ENCODE measurements at regions not wholly inside any gene's neighbourhood (a gene's known extent, or its start where the extent isn't known, plus 50 kb on each side); places are given as distances from the start of the nearest gene placed in this dataset.

DNA sequence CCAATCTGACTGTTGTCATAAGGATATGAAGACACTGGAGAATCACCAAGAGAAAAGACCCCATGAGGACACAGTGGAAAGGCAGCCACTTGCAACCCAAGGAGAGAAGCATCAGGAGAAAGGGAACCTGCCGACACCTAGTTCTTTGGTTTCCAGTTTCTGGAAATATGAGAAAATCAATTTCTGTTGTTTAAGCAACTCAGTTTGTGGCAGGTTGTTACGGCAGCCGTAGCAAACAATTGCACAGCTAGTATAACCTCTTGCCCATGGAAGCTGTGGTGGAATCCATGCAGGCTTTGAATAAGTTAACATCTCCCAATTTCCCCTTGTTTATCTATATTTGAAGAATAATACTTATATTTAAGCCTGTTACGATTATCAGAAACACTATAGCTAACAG, 1103.0 kb upstream of the PHF14 start:
- Histone ChIP-seq H2BK120ac (ENCODE audit: low read depth, low read length) (no peak overlapping the region), H4K8ac (ENCODE audit: low read depth in 2 of 2, low read length in 2 of 2) (no peak overlapping the region), H2BK5ac (ENCODE audit: low read depth, low read length, poor library complexity, severe bottlenecking) (no peak overlapping the region), H2BK20ac (ENCODE audit: low read depth, low read length) (no peak overlapping the region), H3K4me3 (ENCODE audit: insufficient read depth, low read depth, low read length) (no peak overlapping the region), H3K27me3 (ENCODE audit: control insufficient read depth, insufficient read depth, low read length) (no peaks in the 10 kb centered on the region), H3K27ac (ENCODE audit: insufficient read depth, low read length) (no peak overlapping the region), H3K18ac (ENCODE audit: low read depth, low read length) (no peak overlapping the region), H3K79me1 (ENCODE audit: low read depth in 1 of 2, low read length in 2 of 2) (no peaks in the 10 kb centered on the region), H3K36me3 (ENCODE audit: control insufficient read depth, insufficient read depth, low read length) (no peaks in the 10 kb centered on the region), H3K9me1 (ENCODE audit: insufficient read depth, low read length) (no peaks in the 10 kb centered on the region), H4K5ac (ENCODE audit: low read depth, low read length) (no peak overlapping the region), H4K91ac (ENCODE audit: insufficient read depth, low read depth, low read length) (no peak overlapping the region), H3K4me1 (ENCODE audit: control insufficient read depth, insufficient read depth, low read length) (no peaks in the 10 kb centered on the region), H3K9me3 (ENCODE audit: control insufficient read depth, insufficient read depth, low read length) (0 out of 2 replicates have a peak, but pooled peaks cover 2% of the 10 kb centered on the region), H3K14ac (replicated peaks; ENCODE audit: low read depth, low read length) (no peak overlapping the region), H3K4ac (ENCODE audit: low read depth, low read length) (no peak overlapping the region), H3K4me2 (ENCODE audit: low read depth, low read length) (no peak overlapping the region), H3K23ac (ENCODE audit: low read depth, low read length) (no peak overlapping the region), H2AFZ (replicated peaks; ENCODE audit: low read length, poor library complexity) (no peak overlapping the region), H2AK9ac (replicated peaks; ENCODE audit: low read depth, low read length, poor library complexity) (no peak overlapping the region), H2BK15ac (ENCODE audit: low read depth, low read length) (no peak overlapping the region), H2AK5ac (ENCODE audit: low read depth, low read length) (no peak overlapping the region), H3K9ac (ENCODE audit: low read depth, low read length) (no peak overlapping the region), H3K56ac (ENCODE audit: extremely low read depth, insufficient read depth, low read length) (no peak overlapping the region), H4K20me1 (ENCODE audit: insufficient read depth, low read length) (no peaks in the 10 kb centered on the region)
- TF ChIP-seq FOS (IDR thresholded peaks at IDR 0.05; ENCODE audit: low read depth, low read length) (no peak), MAZ (IDR thresholded peaks at IDR 0.05; ENCODE audit: borderline replicate concordance, low read depth, low read length) (no peak), CEBPB (IDR thresholded peaks at IDR 0.05; ENCODE audit: low read depth, low read length) (no peak), RFX5 (IDR thresholded peaks at IDR 0.05; ENCODE audit: low read depth, low read length) (no peak), POLR2A (IDR thresholded peaks at IDR 0.05; ENCODE audit: low read depth, low read length) (no peak), RCOR1 (IDR thresholded peaks at IDR 0.05; ENCODE audit: insufficient replicate concordance, low read length) (no peak), MAFK (IDR thresholded peaks at IDR 0.05; ENCODE audit: low read depth, low read length) (no peak), SMC3 (IDR thresholded peaks at IDR 0.05; ENCODE audit: low read depth, low read length) (no peak), MXI1 (IDR thresholded peaks at IDR 0.05; ENCODE audit: borderline replicate concordance, low read depth, low read length) (no peak), NFE2L2 (IDR thresholded peaks at IDR 0.05; ENCODE audit: low read depth, low read length) (no peak), BHLHE40 (IDR thresholded peaks at IDR 0.05; ENCODE audit: low read depth, low read length) (no peak), CHD1 (IDR thresholded peaks at IDR 0.05; ENCODE audit: low read depth, low read length) (no peak)
- TF ChIP-seq, protein P1, sequence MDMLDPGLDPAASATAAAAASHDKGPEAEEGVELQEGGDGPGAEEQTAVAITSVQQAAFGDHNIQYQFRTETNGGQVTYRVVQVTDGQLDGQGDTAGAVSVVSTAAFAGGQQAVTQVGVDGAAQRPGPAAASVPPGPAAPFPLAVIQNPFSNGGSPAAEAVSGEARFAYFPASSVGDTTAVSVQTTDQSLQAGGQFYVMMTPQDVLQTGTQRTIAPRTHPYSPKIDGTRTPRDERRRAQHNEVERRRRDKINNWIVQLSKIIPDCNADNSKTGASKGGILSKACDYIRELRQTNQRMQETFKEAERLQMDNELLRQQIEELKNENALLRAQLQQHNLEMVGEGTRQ (IDR thresholded peaks at IDR 0.05; ENCODE audit: low read depth, low read length), result no peak
- TF ChIP-seq, protein P2, sequence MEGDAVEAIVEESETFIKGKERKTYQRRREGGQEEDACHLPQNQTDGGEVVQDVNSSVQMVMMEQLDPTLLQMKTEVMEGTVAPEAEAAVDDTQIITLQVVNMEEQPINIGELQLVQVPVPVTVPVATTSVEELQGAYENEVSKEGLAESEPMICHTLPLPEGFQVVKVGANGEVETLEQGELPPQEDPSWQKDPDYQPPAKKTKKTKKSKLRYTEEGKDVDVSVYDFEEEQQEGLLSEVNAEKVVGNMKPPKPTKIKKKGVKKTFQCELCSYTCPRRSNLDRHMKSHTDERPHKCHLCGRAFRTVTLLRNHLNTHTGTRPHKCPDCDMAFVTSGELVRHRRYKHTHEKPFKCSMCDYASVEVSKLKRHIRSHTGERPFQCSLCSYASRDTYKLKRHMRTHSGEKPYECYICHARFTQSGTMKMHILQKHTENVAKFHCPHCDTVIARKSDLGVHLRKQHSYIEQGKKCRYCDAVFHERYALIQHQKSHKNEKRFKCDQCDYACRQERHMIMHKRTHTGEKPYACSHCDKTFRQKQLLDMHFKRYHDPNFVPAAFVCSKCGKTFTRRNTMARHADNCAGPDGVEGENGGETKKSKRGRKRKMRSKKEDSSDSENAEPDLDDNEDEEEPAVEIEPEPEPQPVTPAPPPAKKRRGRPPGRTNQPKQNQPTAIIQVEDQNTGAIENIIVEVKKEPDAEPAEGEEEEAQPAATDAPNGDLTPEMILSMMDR (conservative IDR thresholded peaks at IDR 0.05; ENCODE audit: low read depth, low read length), result no peak
- BruUV-seq (replicated peaks), result no TSS peak
- DNase-seq (no peak), ATAC-seq (ENCODE audit: low read depth) (no peak)
- ChIA-PET POLR2A (ENCODE audit: unreplicated experiment) (no interaction called here), CTCF (no interaction called here)
- intact Hi-C loops (cut with micrococcal nuclease), result no loop called here
- in situ Hi-C loops (cut with MboI; ENCODE audit: low sequenced_read_pairs), result no loop called here
- dilution Hi-C loops (cut with HindIII; ENCODE audit: low sequenced_read_pairs, unreplicated experiment), result no loop called here
- no CpG with 5 or more reads among the region's 4 CpGs for WGBS, 2 experiments (ENCODE audit: extremely low coverage in 2 of 2, insufficient read length in 1 of 2)

Measured in IMR-90 (cell line).